ENCODE measurements at regions not wholly inside any gene's neighbourhood (a gene's known extent, or its start where the extent isn't known, plus 50 kb on each side); places are given as distances from the start of the nearest gene placed in this dataset.

- no peak overlapping the region for H2AFZ ChIP-seq (ENCODE audit: low read depth, low read length)
- H3K9ac ChIP-seq (ENCODE audit: low read length), result no peak overlapping the region
- H3K27me3 ChIP-seq (ENCODE audit: low read depth, low read length), result no peaks in the 10 kb centered on the region
- no peaks in the 10 kb centered on the region for H3K9me3 ChIP-seq (ENCODE audit: insufficient read depth, low read length)
- no peak overlapping the region for H3K4me2 ChIP-seq (ENCODE audit: low read length)
- H4K20me1 ChIP-seq (ENCODE audit: insufficient read depth, low read length), result no peaks in the 10 kb centered on the region
- H3K4me3 ChIP-seq (ENCODE audit: low read length), result no peak overlapping the region
- no peaks in the 10 kb centered on the region for H3K4me1 ChIP-seq (ENCODE audit: low read length)
- H3K79me2 ChIP-seq (ENCODE audit: low read length), result no peaks in the 10 kb centered on the region
- H3K36me3 ChIP-seq (replicated peaks; ENCODE audit: low read depth, low read length), result no peaks in the 10 kb centered on the region
- H3K27ac ChIP-seq (ENCODE audit: low read length), result no peak overlapping the region
- TF ChIP-seq CTCF (IDR thresholded peaks at IDR 0.05; ENCODE audit: low read depth, low read length) (no peak), EZH2phosphoT487 (IDR thresholded peaks at IDR 0.05; ENCODE audit: low read depth) (no peak)
Observed at GRCh38 chr21:25371841-25372425, 235.3 kb downstream of the MRPL39 start.

- Histone ChIP-seq H2AFZ (ENCODE audit: low read depth, low read length) (no peak overlapping the region), H3K36me3 (replicated peaks; ENCODE audit: low read depth, low read length) (no peaks in the 10 kb centered on the region), H3K4me2 (ENCODE audit: low read length) (no peak overlapping the region), H3K79me2 (ENCODE audit: low read length) (no peaks in the 10 kb centered on the region), H3K9me3 (ENCODE audit: insufficient read depth, low read length) (no peaks in the 10 kb centered on the region), H3K4me1 (ENCODE audit: low read length) (no peaks in the 10 kb centered on the region), H4K20me1 (ENCODE audit: insufficient read depth, low read length) (no peaks in the 10 kb centered on the region), H3K27me3 (ENCODE audit: low read depth, low read length) (no peaks in the 10 kb centered on the region), H3K4me3 (ENCODE audit: low read length) (no peak overlapping the region), H3K9ac (ENCODE audit: low read length) (no peak overlapping the region), H3K27ac (ENCODE audit: low read length) (no peak overlapping the region)
- TF ChIP-seq CTCF (IDR thresholded peaks at IDR 0.05; ENCODE audit: low read depth, low read length) (no peak), EZH2phosphoT487 (IDR thresholded peaks at IDR 0.05; ENCODE audit: low read depth) (no peak)
Observed at GRCh38 chr21:25370311-25370744, 237.0 kb downstream of the MRPL39 start.

- H3K4me2 ChIP-seq (ENCODE audit: low read length), result no peak overlapping the region
- H3K9ac ChIP-seq (ENCODE audit: low read length), result no peak overlapping the region
- no peak for TF ChIP-seq EZH2phosphoT487 (IDR thresholded peaks at IDR 0.05; ENCODE audit: low read depth)
- no peak for TF ChIP-seq CTCF (IDR thresholded peaks at IDR 0.05; ENCODE audit: low read depth, low read length)
- no peaks in the 10 kb centered on the region for H3K4me1 ChIP-seq (ENCODE audit: low read length)
- H3K27me3 ChIP-seq (ENCODE audit: low read depth, low read length), result no peaks in the 10 kb centered on the region
- H3K79me2 ChIP-seq (ENCODE audit: low read length), result no peaks in the 10 kb centered on the region
- H4K20me1 ChIP-seq (ENCODE audit: insufficient read depth, low read length), result no peaks in the 10 kb centered on the region
- no peaks in the 10 kb centered on the region for H3K36me3 ChIP-seq (replicated peaks; ENCODE audit: low read depth, low read length)
- no peak overlapping the region for H2AFZ ChIP-seq (ENCODE audit: low read depth, low read length)
- H3K9me3 ChIP-seq (ENCODE audit: insufficient read depth, low read length), result no peaks in the 10 kb centered on the region
- no peak overlapping the region for H3K4me3 ChIP-seq (ENCODE audit: low read length)
- no peak overlapping the region for H3K27ac ChIP-seq (ENCODE audit: low read length)
Observed at GRCh38 chr21:25369524-25370300, 237.6 kb downstream of the MRPL39 start.

- H3K9ac ChIP-seq (ENCODE audit: low read length), result no peak overlapping the region
- peaks cover 3% of the 10 kb centered on the region for H3K4me1 ChIP-seq (ENCODE audit: low read length)
- H4K20me1 ChIP-seq (ENCODE audit: insufficient read depth, low read length), result no peaks in the 10 kb centered on the region
- no peak overlapping the region for H3K27ac ChIP-seq (ENCODE audit: low read length)
- H3K4me3 ChIP-seq (ENCODE audit: low read length), result no peak overlapping the region
- no peaks in the 10 kb centered on the region for H3K9me3 ChIP-seq (ENCODE audit: insufficient read depth, low read length)
- H2AFZ ChIP-seq (ENCODE audit: low read depth, low read length), result no peak overlapping the region
- no peak overlapping the region for H3K4me2 ChIP-seq (ENCODE audit: low read length)
- no peaks in the 10 kb centered on the region for H3K27me3 ChIP-seq (ENCODE audit: low read depth, low read length)
- no peaks in the 10 kb centered on the region for H3K79me2 ChIP-seq (ENCODE audit: low read length)
- no peaks in the 10 kb centered on the region for H3K36me3 ChIP-seq (replicated peaks; ENCODE audit: low read depth, low read length)
- TF ChIP-seq CTCF (IDR thresholded peaks at IDR 0.05; ENCODE audit: low read depth, low read length) (no peak), EZH2phosphoT487 (IDR thresholded peaks at IDR 0.05; ENCODE audit: low read depth) (no peak)
Observed at GRCh38 chr21:25368531-25368930, 238.8 kb downstream of the MRPL39 start.

All from OCI-LY3 (cell line).